SK-N-SH (cell line): ENCODE measurements at regions not wholly inside any gene's neighbourhood (a gene's known extent, or its start where the extent isn't known, plus 50 kb on each side); places are given as distances from the start of the nearest gene placed in this dataset.

Source experiments
- CTCF ChIA-PET: fragments of 300-600, 350-600 bp; formaldehyde crosslinking; extraction: SDS; loops from one replicate; lab custom pipeline; 2021; lab: Yijun Ruan, JAX
- POLR2A ChIA-PET: fragments of 350-600 bp; sonication (Branson Sonifier 250); formaldehyde crosslinking; extraction: SDS; loops from one replicate; lab custom pipeline; 2020; ENCODE audit warnings: antibody characterized with exemption, inconsistent platforms; lab: Yijun Ruan, JAX
- DNase-seq: peaks from one replicate; pipeline ENCODE4 v3.0.0; 2012
- H2AFZ ChIP-seq: fragments of 200-600 bp; sonication (generic); 2 replicates; pipeline ENCODE4 v1.8.1; 2016; ENCODE audit warnings: antibody characterized with exemption, mild to moderate bottlenecking, low read depth
- H3F3A ChIP-seq: fragments of 200-600 bp; sonication (generic); replicated peaks from 2 replicates; pipeline ENCODE3; 2016; ENCODE audit warnings: antibody characterized with exemption, mild to moderate bottlenecking; ENCODE audit not compliant: insufficient read depth
- H3K27ac ChIP-seq, 2 experiments: fragments of 200-500 bp in 1 of 2; fragments of 200-600 bp in 1 of 2; sonication (Bioruptor generic) in 1 of 2; sonication (generic), shearing (Covaris generic) in 1 of 2; 2 replicates each; pipeline versions ENCODE4 v1.5.1 to v1.6.1; 2014 to 2016; ENCODE audit warnings: low read depth in 2 of 2, inconsistent platforms in 1 of 2, low read length in 1 of 2, mild to moderate bottlenecking in 1 of 2, mixed read lengths in 1 of 2
- H3K27me3 ChIP-seq: fragments of 200-600 bp; sonication (generic), shearing (Covaris generic); 2 replicates; pipeline ENCODE4 v1.6.1; 2016; ENCODE audit warnings: mixed run types; ENCODE audit not compliant: insufficient read depth
- H3K36me3 ChIP-seq, 2 experiments: fragments of 200-500 bp in 1 of 2; fragments of 200-600 bp in 1 of 2; sonication (Bioruptor generic) in 1 of 2; sonication (generic) in 1 of 2; replicated peaks in 1 of 2; 2 replicates each; pipeline versions ENCODE3 to v1.5.1; 2014 to 2016; ENCODE audit warnings: low read length in 1 of 2, mild to moderate bottlenecking in 1 of 2; ENCODE audit not compliant: insufficient read depth in 2 of 2, control insufficient read depth in 1 of 2
- H3K4me1 ChIP-seq, 2 experiments: fragments of 200-500 bp in 1 of 2; fragments of 200-600 bp in 1 of 2; sonication (Bioruptor generic) in 1 of 2; sonication (generic), shearing (Covaris generic) in 1 of 2; 2 replicates each; pipeline versions ENCODE4 v1.5.1 to v1.6.1; 2014 to 2016; ENCODE audit warnings: low read depth in 1 of 2, low read length in 1 of 2, mixed run types in 1 of 2; ENCODE audit not compliant: insufficient read depth in 2 of 2, control insufficient read depth in 1 of 2
- H3K4me2 ChIP-seq: fragments of 200-600 bp; sonication (generic), shearing (Covaris generic); 2 replicates; pipeline ENCODE4 v1.6.1; 2017; ENCODE audit warnings: mixed run types
- H3K4me3 ChIP-seq, 2 experiments: fragments of 200-500 bp in 1 of 2; fragments of 200-600 bp in 1 of 2; sonication (Bioruptor generic) in 1 of 2; sonication (generic), shearing (Covaris generic) in 1 of 2; 2 replicates each; pipeline versions ENCODE4 v1.5.1 to v1.8.1; 2014 to 2016; ENCODE audit warnings: low read depth in 2 of 2, inconsistent platforms in 1 of 2, low read length in 1 of 2, mild to moderate bottlenecking in 1 of 2, mixed read lengths in 1 of 2, moderate library complexity in 1 of 2
- H3K79me2 ChIP-seq: fragments of 200-600 bp; sonication (generic); 2 replicates; pipeline ENCODE4 v1.8.1; 2017; ENCODE audit warnings: mild to moderate bottlenecking; ENCODE audit not compliant: insufficient read depth
- H3K9ac ChIP-seq: fragments of 200-600 bp; sonication (generic); 2 replicates; pipeline ENCODE4 v1.6.1; 2017; ENCODE audit warnings: mixed run types
- H3K9me2 ChIP-seq: fragments of 200-600 bp; sonication (generic); 2 replicates; pipeline ENCODE4 v1.6.1; 2017; ENCODE audit warnings: mixed run types
- H3K9me3 ChIP-seq: fragments of 200-600 bp; sonication (generic); 2 replicates; pipeline ENCODE4 v1.6.1; 2017; ENCODE audit warnings: mixed run types, mild to moderate bottlenecking, moderate library complexity
- H4K20me1 ChIP-seq: fragments of 200-600 bp; sonication (generic); 2 replicates; pipeline ENCODE4 v1.6.1; 2017; ENCODE audit warnings: mild to moderate bottlenecking, mixed run types; ENCODE audit not compliant: insufficient read depth
- EP300 ChIP-seq, 2 experiments: IDR thresholded peaks; 2 replicates each; pipeline versions ENCODE4 v1.4.0 to v1.6.1; 2012; ENCODE audit warnings: borderline replicate concordance in 1 of 2, low read depth in 1 of 2, low read length in 1 of 2
- EZH2phosphoT487 ChIP-seq: fragments of 200-600 bp; sonication (generic); IDR thresholded peaks from 2 replicates; pipeline ENCODE4 v1.6.1; 2017; ENCODE audit warnings: low read depth, mixed run types, mild to moderate bottlenecking, antibody characterized with exemption, moderate library complexity, borderline replicate concordance
- FOXM1 ChIP-seq: IDR thresholded peaks from 2 replicates; pipeline ENCODE4 v1.4.0; 2012; ENCODE audit warnings: low read depth, mild to moderate bottlenecking
- MEF2A ChIP-seq: IDR thresholded peaks from 2 replicates; pipeline ENCODE4 v1.4.0; 2012; ENCODE audit warnings: low read depth, borderline replicate concordance
- NFIC ChIP-seq: IDR thresholded peaks from 2 replicates; pipeline ENCODE4 v1.4.0; 2012; ENCODE audit warnings: borderline replicate concordance
- PBX3 ChIP-seq: IDR thresholded peaks from 2 replicates; pipeline ENCODE4; 2012
- RCOR1 ChIP-seq: fragments of 150-350 bp; IDR thresholded peaks from 2 replicates; pipeline ENCODE4 v1.6.1; 2017; ENCODE audit warnings: antibody characterized with exemption, low read length
- REST ChIP-seq: IDR thresholded peaks from 2 replicates; pipeline ENCODE4 v1.6.1; 2012; ENCODE audit warnings: mild to moderate bottlenecking, low read depth, low read length, moderate library complexity
- SIN3A ChIP-seq: IDR thresholded peaks from 2 replicates; pipeline ENCODE4 v1.6.1; 2012; ENCODE audit warnings: low read depth, mild to moderate bottlenecking, low read length, moderate library complexity, borderline replicate concordance
- TAF1 ChIP-seq: IDR thresholded peaks from 2 replicates; pipeline ENCODE4 v1.6.1; 2012; ENCODE audit warnings: low read depth, mild to moderate bottlenecking, low read length, moderate library complexity, borderline replicate concordance
- TCF12 ChIP-seq: IDR thresholded peaks from 2 replicates; pipeline ENCODE4 v1.4.0; 2012
- USF2 ChIP-seq: fragments of 150-350 bp; IDR thresholded peaks from 2 replicates; pipeline ENCODE4 v1.6.1; 2017; ENCODE audit warnings: antibody characterized with exemption, low read length, low read depth, borderline replicate concordance
- WGBS: methylation state at CpG from one replicate; pipeline ENCODE4 v1.1.6; 2017; ENCODE audit warnings: low lambda C conversion rate; 5-methylcytosine and 5-hydroxymethylcytosine counted together

GRCh38 chr1:91575909-91576519, 75.4 kb downstream of the CDC7 start:
- TF ChIP-seq RCOR1 (no peak), EZH2phosphoT487 (no peak), MEF2A (no peak), FOXM1 (no peak), NFIC (no peak), TCF12 (no peak), SIN3A (no peak), TAF1 (no peak), PBX3 (no peak), REST (no peak)
- no peaks in the 10 kb centered on the region for H3K9me3 ChIP-seq
- 13% methylated on average over 4 of the region's 4 CpGs for WGBS
- H3K4me1 ChIP-seq: no peaks in the 10 kb centered on the region
- no peak for DNase-seq
- CTCF ChIA-PET: interaction anchor here (0.8 kb wide), 1 partner anchor 35 kb away, joined by 4 read pairs; no protein-coding TSS in a partner anchor
- H3K9ac ChIP-seq: no peak overlapping the region
- H3K36me3 ChIP-seq: no peaks in the 10 kb centered on the region
- H2AFZ ChIP-seq: no peak overlapping the region
- no peak overlapping the region for H3K27ac ChIP-seq
- no peak overlapping the region for H3K4me3 ChIP-seq
- no peaks in the 10 kb centered on the region for H3K27me3 ChIP-seq
- no peaks in the 10 kb centered on the region for H4K20me1 ChIP-seq
- no peaks in the 10 kb centered on the region for H3K9me2 ChIP-seq
- POLR2A ChIA-PET: no interaction called here
- H3K4me2 ChIP-seq: no peak overlapping the region
- no peaks in the 10 kb centered on the region for H3F3A ChIP-seq
- H3K79me2 ChIP-seq: no peaks in the 10 kb centered on the region

- ChIA-PET CTCF (interaction anchor here (0.9 kb wide), 1 partner anchor 412 kb away, joined by 4 read pairs; no protein-coding TSS in a partner anchor), POLR2A (no interaction called here)
- no peak overlapping the region for H2AFZ ChIP-seq
- H3K79me2 ChIP-seq: no peaks in the 10 kb centered on the region
- no peaks in the 10 kb centered on the region for H3K9me2 ChIP-seq
- no peak overlapping the region for H3K4me2 ChIP-seq
- H4K20me1 ChIP-seq: no peaks in the 10 kb centered on the region
- H3K27me3 ChIP-seq: no peaks in the 10 kb centered on the region
- TF ChIP-seq EP300 (IDR thresholded peaks at IDR 0.05; ENCODE audit: borderline replicate concordance in 1 of 2, low read depth in 1 of 2, low read length in 1 of 2): no peak
- TF ChIP-seq SIN3A: no peak
- TF ChIP-seq USF2: no peak
- no peaks in the 10 kb centered on the region for H3K36me3 ChIP-seq
- no peaks in the 10 kb centered on the region for H3K9me3 ChIP-seq
- no peak overlapping the region for H3K4me3 ChIP-seq
- WGBS: 26% methylated on average over 5 of the region's 5 CpGs
- H3F3A ChIP-seq: no peaks in the 10 kb centered on the region
- H3K27ac ChIP-seq: no peak overlapping the region
- DNase-seq: no peak
- H3K4me1 ChIP-seq: peaks cover 0 to 2% of the 10 kb centered on the region in 2 experiments; a peak in 1 of 4 replicates
- no peak overlapping the region for H3K9ac ChIP-seq
Observed at GRCh38 chr1:91578320-91579109, 77.9 kb downstream of the CDC7 start.
